ENCODE measurements at regions not wholly inside any gene's neighbourhood (a gene's known extent, or its start where the extent isn't known, plus 50 kb on each side); places are given as distances from the start of the nearest gene placed in this dataset.
A peak's percentile ranks its signal among the peaks of the same experiment; 100 is the strongest.

DNA sequence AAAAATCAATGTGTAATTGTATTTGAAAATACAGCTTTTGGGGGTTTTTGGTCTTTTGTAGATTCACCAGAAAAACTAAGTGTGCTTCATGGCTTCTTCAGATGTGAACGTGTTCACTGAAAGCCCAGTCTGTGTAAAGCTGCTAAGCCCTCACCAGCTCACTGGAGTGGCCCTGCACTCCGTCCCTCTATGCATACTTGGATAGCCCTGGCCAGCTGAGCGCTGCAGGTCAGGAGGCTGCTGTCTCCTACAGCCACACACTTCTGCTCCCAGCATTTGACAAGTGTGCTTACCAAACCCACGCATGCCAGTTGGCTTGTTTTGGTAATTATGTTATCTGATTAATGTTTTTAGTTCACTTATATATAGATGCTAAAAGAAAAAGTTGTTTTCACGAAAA lies 163.5 kb downstream of the TLR5 start:
- intact Hi-C loops (cut with micrococcal nuclease): no loop called here
- H2AFZ ChIP-seq (ENCODE audit: low read length): no peak overlapping the region
- ATAC-seq (no peak), DNase-seq (no peak)
- no peaks in the 10 kb centered on the region for H3K9me2 ChIP-seq (replicated peaks; ENCODE audit: low read length)
- H4K20me1 ChIP-seq (ENCODE audit: low read length): no peaks in the 10 kb centered on the region
- POLR2A ChIA-PET (ENCODE audit: unreplicated experiment): no interaction called here
- peaks cover 13% of the 10 kb centered on the region for H3K4me1 ChIP-seq (ENCODE audit: insufficient read depth, low read length)
- no peak overlapping the region for H3K9ac ChIP-seq (ENCODE audit: low read length)
- H3K4me2 ChIP-seq (ENCODE audit: low read length): no peak overlapping the region
- TF ChIP-seq CTCF (conservative IDR thresholded peaks at IDR 0.05; ENCODE audit: low read depth, low read length) (no peak), EZH2phosphoT487 (IDR thresholded peaks at IDR 0.05; ENCODE audit: borderline replicate concordance, low read length) (no peak), EZH2 (IDR thresholded peaks at IDR 0.05; ENCODE audit: low read length, unreplicated experiment) (no peak)
- BruUV-seq (replicated peaks): no TSS peak
- H3K79me2 ChIP-seq (ENCODE audit: low read length): no peaks in the 10 kb centered on the region
- no peak overlapping the region for H3K4me3 ChIP-seq (ENCODE audit: low read length)
- no peaks in the 10 kb centered on the region for H3K9me3 ChIP-seq (ENCODE audit: low read length)
- no peak overlapping the region for H3K27ac ChIP-seq (ENCODE audit: low read length)
- H3F3A ChIP-seq (ENCODE audit: low read length, unreplicated experiment): no peaks in the 10 kb centered on the region
- CTCF ChIA-PET: no interaction called here
- H3K36me3 ChIP-seq (ENCODE audit: low read depth, low read length): no peaks in the 10 kb centered on the region
- no peaks in the 10 kb centered on the region for H3K27me3 ChIP-seq (ENCODE audit: low read length)

DNA sequence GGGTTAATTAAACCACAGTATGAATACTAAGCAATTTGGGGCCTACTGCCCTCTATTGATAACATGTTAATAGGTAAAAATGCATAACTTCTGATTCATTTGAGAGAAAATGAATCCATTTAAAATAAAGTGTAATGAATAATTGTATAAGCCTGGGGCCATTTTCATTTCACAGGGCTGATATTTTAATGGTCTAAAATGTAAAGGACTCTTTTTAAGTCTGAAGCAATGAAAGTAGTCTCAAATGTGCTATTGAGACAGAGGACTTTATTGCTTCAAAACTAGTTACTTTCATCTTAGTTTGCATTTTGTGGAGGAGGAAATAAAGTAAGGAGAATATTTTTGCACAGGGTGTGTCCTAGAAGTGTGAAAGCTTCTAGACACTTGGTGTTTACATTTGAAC lies 155.4 kb downstream of the TLR5 start:
- Histone ChIP-seq H3K4me3 (ENCODE audit: low read length) (no peak overlapping the region), H3K9ac (ENCODE audit: low read length) (no peak overlapping the region), H3K27me3 (ENCODE audit: low read length) (no peaks in the 10 kb centered on the region), H2AFZ (ENCODE audit: low read length) (no peak overlapping the region), H3F3A (ENCODE audit: low read length, unreplicated experiment) (no peaks in the 10 kb centered on the region), H3K36me3 (ENCODE audit: low read depth, low read length) (no peaks in the 10 kb centered on the region), H3K27ac (ENCODE audit: low read length) (no peak overlapping the region), H3K79me2 (ENCODE audit: low read length) (no peaks in the 10 kb centered on the region), H3K9me3 (ENCODE audit: low read length) (no peaks in the 10 kb centered on the region), H3K4me2 (ENCODE audit: low read length) (no peak overlapping the region), H3K4me1 (ENCODE audit: insufficient read depth, low read length) (no peaks in the 10 kb centered on the region), H4K20me1 (ENCODE audit: low read length) (no peaks in the 10 kb centered on the region), H3K9me2 (replicated peaks; ENCODE audit: low read length) (no peaks in the 10 kb centered on the region)
- ATAC-seq: no peak
- no TSS peak for BruUV-seq (replicated peaks)
- CTCF ChIA-PET: no interaction called here
- no peak for DNase-seq
- intact Hi-C loops (cut with micrococcal nuclease): no loop called here
- POLR2A ChIA-PET (ENCODE audit: unreplicated experiment): no interaction called here
- peak; percentile 49 for TF ChIP-seq CTCF (conservative IDR thresholded peaks at IDR 0.05; ENCODE audit: low read depth, low read length)
- no peak for TF ChIP-seq EZH2 (IDR thresholded peaks at IDR 0.05; ENCODE audit: low read length, unreplicated experiment)
- TF ChIP-seq EZH2phosphoT487 (IDR thresholded peaks at IDR 0.05; ENCODE audit: borderline replicate concordance, low read length): no peak

DNA sequence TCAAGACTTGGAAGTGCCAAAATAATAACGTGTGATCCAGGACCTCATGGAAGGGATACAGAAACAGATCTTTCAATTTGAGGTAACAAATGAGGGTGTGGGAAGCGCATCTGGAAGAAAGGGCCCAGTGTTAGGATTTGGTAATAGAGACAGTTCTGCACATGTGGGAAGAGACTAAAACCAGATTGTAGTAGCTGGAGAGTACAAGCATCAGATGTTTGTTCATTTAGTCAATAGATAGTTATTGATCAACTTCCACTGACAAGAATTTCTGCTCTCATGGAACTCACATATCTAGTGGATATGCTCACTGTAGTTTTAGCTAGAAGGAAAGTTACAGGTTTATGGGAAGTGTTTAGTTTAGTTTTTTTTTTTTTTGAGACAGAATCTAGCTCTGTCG lies 153.6 kb downstream of the TLR5 start:
- Histone ChIP-seq H3K9me2 (replicated peaks; ENCODE audit: low read length) (no peaks in the 10 kb centered on the region), H3K27ac (ENCODE audit: low read length) (no peak overlapping the region), H3K36me3 (ENCODE audit: low read depth, low read length) (no peaks in the 10 kb centered on the region), H3K4me3 (ENCODE audit: low read length) (no peak overlapping the region), H3K9ac (ENCODE audit: low read length) (no peak overlapping the region), H2AFZ (ENCODE audit: low read length) (no peak overlapping the region), H4K20me1 (ENCODE audit: low read length) (no peaks in the 10 kb centered on the region), H3K27me3 (ENCODE audit: low read length) (no peaks in the 10 kb centered on the region), H3K9me3 (ENCODE audit: low read length) (no peaks in the 10 kb centered on the region), H3K4me2 (ENCODE audit: low read length) (no peak overlapping the region), H3F3A (ENCODE audit: low read length, unreplicated experiment) (no peaks in the 10 kb centered on the region), H3K4me1 (ENCODE audit: insufficient read depth, low read length) (peaks cover 7% of the 10 kb centered on the region), H3K79me2 (ENCODE audit: low read length) (no peaks in the 10 kb centered on the region)
- intact Hi-C loops (cut with micrococcal nuclease): no loop called here
- no peak for ATAC-seq
- TF ChIP-seq CTCF (conservative IDR thresholded peaks at IDR 0.05; ENCODE audit: low read depth, low read length) (no peak), EZH2 (IDR thresholded peaks at IDR 0.05; ENCODE audit: low read length, unreplicated experiment) (no peak), EZH2phosphoT487 (IDR thresholded peaks at IDR 0.05; ENCODE audit: borderline replicate concordance, low read length) (no peak)
- ChIA-PET CTCF (no interaction called here), POLR2A (ENCODE audit: unreplicated experiment) (no interaction called here)
- no peak for DNase-seq
- no TSS peak for BruUV-seq (replicated peaks)

Data from PC-3 (cell line).